Keratinocyte (primary cell): ENCODE measurements at regions not wholly inside any gene's neighbourhood (a gene's known extent, or its start where the extent isn't known, plus 50 kb on each side); places are given as distances from the start of the nearest gene placed in this dataset.

Experiments
- DNase-seq: peaks from one replicate; pipeline ENCODE4 v3.0.0-alpha.2; 2011; ENCODE audit warnings: low read depth, missing footprints, low spot score
- FAIRE-seq: peaks from 2 replicates; lab custom pipeline; 2011; peaks lifted over from hg19 to GRCh38; lab: Jason Lieb, UNC
- H2AFZ ChIP-seq: 2 replicates; pipeline ENCODE4 v1.6.0; 2012; ENCODE audit warnings: low read length, control low read depth, inconsistent platforms; ENCODE audit not compliant: control insufficient read depth
- H3K27ac ChIP-seq: 2 replicates; pipeline ENCODE4 v1.5.1; 2011; ENCODE audit warnings: low read length; ENCODE audit not compliant: control insufficient read depth, insufficient read depth
- H3K27me3 ChIP-seq: 3 replicates; pipeline ENCODE4 v1.6.0; 2011; ENCODE audit warnings: low read length; ENCODE audit not compliant: control insufficient read depth, insufficient read depth; ENCODE audit errors: extremely low read depth
- H3K36me3 ChIP-seq, 2 experiments: 2 replicates in 1 of 2; 3 replicates in 1 of 2; pipeline ENCODE4 v1.5.1; 2011; ENCODE audit warnings: low read length in 2 of 2, mild to moderate bottlenecking in 1 of 2; ENCODE audit not compliant: control insufficient read depth in 2 of 2, insufficient read depth in 2 of 2; ENCODE audit errors: extremely low read depth in 1 of 2
- H3K4me1 ChIP-seq: 3 replicates; pipeline ENCODE4 v1.5.1; 2011; ENCODE audit warnings: low read length; ENCODE audit not compliant: control insufficient read depth, insufficient read depth; ENCODE audit errors: extremely low read depth
- H3K4me2 ChIP-seq: 3 replicates; pipeline ENCODE4 v1.6.0; 2011; ENCODE audit warnings: low read depth, low read length; ENCODE audit not compliant: control insufficient read depth, insufficient read depth; ENCODE audit errors: extremely low read depth
- H3K4me3 ChIP-seq, 3 experiments: fragments of 200-600 bp in 1 of 3; sonication (generic) in 1 of 3; 2 replicates in 2 of 3; 3 replicates in 1 of 3; pipeline ENCODE4 v1.5.1; 2011 to 2016; ENCODE audit warnings: low read length in 3 of 3, mild to moderate bottlenecking in 3 of 3, control low read depth in 2 of 3, inconsistent platforms in 1 of 3, low read depth in 1 of 3, mixed read lengths in 1 of 3, mixed run types in 1 of 3, moderate library complexity in 1 of 3; ENCODE audit not compliant: control insufficient read depth in 2 of 3, insufficient read depth in 2 of 3; ENCODE audit errors: extremely low read depth in 1 of 3
- H3K79me2 ChIP-seq: 2 replicates; pipeline ENCODE4 v1.6.0; 2012; ENCODE audit warnings: low read length; ENCODE audit not compliant: control insufficient read depth, insufficient read depth
- H3K9ac ChIP-seq: 3 replicates; pipeline ENCODE4 v1.6.0; 2011; ENCODE audit warnings: low read length; ENCODE audit not compliant: control insufficient read depth, insufficient read depth; ENCODE audit errors: extremely low read depth
- H3K9me1 ChIP-seq: 3 replicates; pipeline ENCODE4 v1.6.0; 2011; ENCODE audit warnings: low read length; ENCODE audit not compliant: control insufficient read depth, insufficient read depth; ENCODE audit errors: extremely low read depth
- H3K9me3 ChIP-seq: 2 replicates; pipeline ENCODE4 v1.5.1; 2012; ENCODE audit warnings: low read depth, low read length; ENCODE audit not compliant: control insufficient read depth
- H4K20me1 ChIP-seq: 3 replicates; pipeline ENCODE4 v1.6.0; 2011; ENCODE audit warnings: low read length; ENCODE audit not compliant: control insufficient read depth, insufficient read depth; ENCODE audit errors: extremely low read depth
- EZH2 ChIP-seq: IDR thresholded peaks from one replicate; pipeline ENCODE4 v1.6.1; 2012; ENCODE audit warnings: inconsistent platforms, mild to moderate bottlenecking, low read length, moderate library complexity
- dilution Hi-C: fragments of 300-500 bp; cut with MboI; formaldehyde crosslinking; loops from one replicate; pipeline ENCODE4 v1.7.0; 2020; ENCODE audit warnings: low sequenced_read_pairs; ENCODE audit not compliant: extremely low pct_ligation_motif_present
- TF ChIP-seq, protein P1 (sequence below), 3 experiments: IDR thresholded peaks in 1 of 3; conservative IDR thresholded peaks in 1 of 3; optimal IDR thresholded peaks in 1 of 3; 2 replicates in 2 of 3; 3 replicates in 1 of 3; pipeline versions ENCODE3 to v1.5.1; 2011; ENCODE audit warnings: low read length in 3 of 3, mild to moderate bottlenecking in 3 of 3, moderate library complexity in 2 of 3, control low read depth in 1 of 3, inconsistent platforms in 1 of 3; ENCODE audit not compliant: insufficient read depth in 2 of 3; ENCODE audit errors: extremely low read depth in 1 of 3

DNA sequence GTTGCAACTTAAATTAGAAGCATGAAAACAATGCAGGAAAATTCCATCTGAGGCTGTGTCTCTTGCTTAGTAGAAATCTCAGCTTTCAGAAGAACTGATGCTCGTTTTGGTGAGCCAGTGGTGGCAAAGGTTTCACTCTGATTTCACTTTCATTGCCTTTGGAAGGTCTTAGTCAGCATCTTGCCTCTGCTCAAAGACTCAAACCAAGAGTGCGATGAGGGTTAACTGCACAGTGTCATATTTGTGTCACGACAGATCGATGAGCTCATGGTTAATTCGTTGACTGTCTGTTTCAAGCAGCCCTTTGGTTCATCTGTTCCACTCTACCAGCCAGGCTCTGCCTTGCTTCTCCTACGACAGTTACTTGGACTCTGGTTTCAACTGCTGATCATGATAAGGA, 331.3 kb upstream of the KIF2A start:
- H3K9ac ChIP-seq: no peak overlapping the region
- dilution Hi-C loops: no loop called here
- H3K9me1 ChIP-seq: no peaks in the 10 kb centered on the region
- no peaks in the 10 kb centered on the region for H3K79me2 ChIP-seq
- no peak overlapping the region for H2AFZ ChIP-seq
- FAIRE-seq (no peak), DNase-seq (no peak)
- no peaks in the 10 kb centered on the region for H4K20me1 ChIP-seq
- H3K4me3 ChIP-seq: no peak overlapping the region
- no peak overlapping the region for H3K4me2 ChIP-seq
- no peaks in the 10 kb centered on the region for H3K36me3 ChIP-seq
- H3K27me3 ChIP-seq: no peaks in the 10 kb centered on the region
- no peak overlapping the region for H3K27ac ChIP-seq
- no peaks in the 10 kb centered on the region for H3K9me3 ChIP-seq
- TF ChIP-seq EZH2: no peak
- peaks cover 2% of the 10 kb centered on the region for H3K4me1 ChIP-seq

DNA sequence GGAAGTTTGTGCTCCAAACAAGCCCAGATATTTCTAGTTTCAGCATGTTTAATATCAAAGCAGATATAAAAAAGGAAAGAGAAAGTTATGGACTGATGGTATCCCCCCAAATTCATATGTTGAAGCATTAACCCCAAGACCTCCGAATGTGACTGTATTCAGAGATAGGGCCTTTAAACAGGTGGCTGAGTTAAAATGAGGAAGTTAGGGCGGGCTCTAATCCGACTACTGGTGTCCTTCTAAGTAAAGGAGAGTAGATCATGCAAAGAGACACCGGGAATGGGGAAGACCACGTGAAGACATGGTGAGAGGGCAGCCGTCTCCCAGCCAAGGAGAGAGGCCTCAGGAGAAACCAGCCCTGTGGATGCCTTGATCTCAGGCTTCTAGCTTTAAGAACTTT, 324.1 kb upstream of the KIF2A start:
- no peaks in the 10 kb centered on the region for H4K20me1 ChIP-seq
- no peaks in the 10 kb centered on the region for H3K9me3 ChIP-seq
- no peaks in the 10 kb centered on the region for H3K4me1 ChIP-seq
- no peaks in the 10 kb centered on the region for H3K79me2 ChIP-seq
- no peak for DNase-seq
- FAIRE-seq: no peak
- no peaks in the 10 kb centered on the region for H3K27me3 ChIP-seq
- H3K36me3 ChIP-seq: no peaks in the 10 kb centered on the region
- TF ChIP-seq, protein P1, sequence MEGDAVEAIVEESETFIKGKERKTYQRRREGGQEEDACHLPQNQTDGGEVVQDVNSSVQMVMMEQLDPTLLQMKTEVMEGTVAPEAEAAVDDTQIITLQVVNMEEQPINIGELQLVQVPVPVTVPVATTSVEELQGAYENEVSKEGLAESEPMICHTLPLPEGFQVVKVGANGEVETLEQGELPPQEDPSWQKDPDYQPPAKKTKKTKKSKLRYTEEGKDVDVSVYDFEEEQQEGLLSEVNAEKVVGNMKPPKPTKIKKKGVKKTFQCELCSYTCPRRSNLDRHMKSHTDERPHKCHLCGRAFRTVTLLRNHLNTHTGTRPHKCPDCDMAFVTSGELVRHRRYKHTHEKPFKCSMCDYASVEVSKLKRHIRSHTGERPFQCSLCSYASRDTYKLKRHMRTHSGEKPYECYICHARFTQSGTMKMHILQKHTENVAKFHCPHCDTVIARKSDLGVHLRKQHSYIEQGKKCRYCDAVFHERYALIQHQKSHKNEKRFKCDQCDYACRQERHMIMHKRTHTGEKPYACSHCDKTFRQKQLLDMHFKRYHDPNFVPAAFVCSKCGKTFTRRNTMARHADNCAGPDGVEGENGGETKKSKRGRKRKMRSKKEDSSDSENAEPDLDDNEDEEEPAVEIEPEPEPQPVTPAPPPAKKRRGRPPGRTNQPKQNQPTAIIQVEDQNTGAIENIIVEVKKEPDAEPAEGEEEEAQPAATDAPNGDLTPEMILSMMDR (optimal IDR thresholded peaks at IDR 0.05 in 1 of 3, IDR thresholded peaks at IDR 0.05 in 1 of 3, conservative IDR thresholded peaks at IDR 0.05 in 1 of 3; ENCODE audit: extremely low read depth in 1 of 3, insufficient read depth in 2 of 3, low read length in 3 of 3): no peak
- TF ChIP-seq EZH2: no peak
- no peak overlapping the region for H3K4me2 ChIP-seq
- H3K4me3 ChIP-seq: no peak overlapping the region
- H2AFZ ChIP-seq: no peak overlapping the region
- dilution Hi-C loops: no loop called here
- H3K27ac ChIP-seq: no peak overlapping the region
- no peaks in the 10 kb centered on the region for H3K9me1 ChIP-seq
- H3K9ac ChIP-seq: no peak overlapping the region

DNA sequence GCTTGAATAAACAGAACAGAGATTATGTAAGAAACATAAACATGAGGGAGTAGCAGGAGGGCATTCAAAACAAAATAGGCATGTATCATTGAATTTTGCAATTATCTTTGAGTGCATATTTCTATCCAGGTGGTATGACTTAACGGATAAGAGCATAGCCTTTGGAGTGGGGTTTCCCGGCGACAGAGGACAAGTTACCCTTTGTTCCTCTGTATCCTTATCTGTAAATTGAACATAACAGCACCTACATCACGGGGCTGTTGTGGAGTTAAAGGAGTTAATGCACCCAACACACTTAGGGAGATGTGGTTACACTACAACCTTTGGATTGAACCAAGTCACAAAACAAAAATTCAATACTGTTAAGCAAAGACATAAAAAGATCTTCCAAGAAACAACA, 314.6 kb upstream of the KIF2A start:
- Histone ChIP-seq H3K27me3 (no peaks in the 10 kb centered on the region), H3K27ac (no peak overlapping the region), H3K4me2 (no peak overlapping the region), H3K36me3 (no peaks in the 10 kb centered on the region), H3K4me1 (no peaks in the 10 kb centered on the region), H2AFZ (no peak overlapping the region), H3K4me3 (no peak overlapping the region), H3K9me1 (no peaks in the 10 kb centered on the region), H3K79me2 (no peaks in the 10 kb centered on the region), H4K20me1 (no peaks in the 10 kb centered on the region), H3K9me3 (no peaks in the 10 kb centered on the region), H3K9ac (no peak overlapping the region)
- no peak for FAIRE-seq
- TF ChIP-seq EZH2: no peak
- TF ChIP-seq, protein P1 (optimal IDR thresholded peaks at IDR 0.05 in 1 of 3, IDR thresholded peaks at IDR 0.05 in 1 of 3, conservative IDR thresholded peaks at IDR 0.05 in 1 of 3; ENCODE audit: extremely low read depth in 1 of 3, insufficient read depth in 2 of 3, low read length in 3 of 3): no peak
- dilution Hi-C loops: no loop called here
- no peak for DNase-seq
